ENCODE measurements at regions not wholly inside any gene's neighbourhood (a gene's known extent, or its start where the extent isn't known, plus 50 kb on each side); places are given as distances from the start of the nearest gene placed in this dataset.

DNA sequence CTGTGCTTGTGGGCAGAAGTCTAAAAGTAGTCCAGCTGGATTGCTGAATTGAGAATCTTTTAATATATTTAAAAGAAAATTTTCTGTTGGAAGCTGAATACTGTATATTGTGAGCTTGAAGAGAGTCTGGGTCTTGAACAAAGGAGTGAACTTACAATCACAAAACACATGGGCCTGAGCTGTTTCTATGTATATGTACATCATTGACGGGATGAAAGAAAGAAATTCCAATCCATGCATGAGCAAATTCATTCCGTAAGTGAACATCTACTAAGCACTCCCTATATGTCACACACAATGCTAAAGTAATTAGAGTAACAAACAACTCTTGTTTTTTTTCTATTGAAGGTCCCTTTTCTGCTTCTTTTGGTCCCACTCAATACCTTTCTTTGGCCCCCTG lies 331.0 kb downstream of the HS3ST1 start:
- no peak overlapping the region for H3K18ac ChIP-seq (ENCODE audit: extremely low read depth, low read length)
- H4K8ac ChIP-seq (ENCODE audit: extremely low read depth, insufficient read depth, low read length) = no peak overlapping the region
- no peaks in the 10 kb centered on the region for H3K36me3 ChIP-seq (ENCODE audit: control insufficient read depth in 2 of 4, insufficient read depth in 4 of 4, low read length in 3 of 4)
- H3K4me1 ChIP-seq (replicated peaks in 1 of 4; ENCODE audit: control insufficient read depth in 3 of 4, insufficient read depth in 4 of 4, low read length in 3 of 4) = no peaks in the 10 kb centered on the region
- TF ChIP-seq RFX5 (IDR thresholded peaks at IDR 0.05; ENCODE audit: borderline replicate concordance, low read depth, low read length) (no peak), POLR2A (IDR thresholded peaks at IDR 0.05; ENCODE audit: control extremely low read depth in 1 of 2, low read depth in 2 of 2, low read length in 2 of 2) (no peak), SP2 (IDR thresholded peaks at IDR 0.05; ENCODE audit: low read length) (no peak), CTBP2 (IDR thresholded peaks at IDR 0.05; ENCODE audit: borderline replicate concordance, insufficient read depth, insufficient read length, low read length) (no peak), RNF2 (IDR thresholded peaks at IDR 0.05; ENCODE audit: borderline replicate concordance, low read depth, low read length, missing control alignments, poor library complexity, severe bottlenecking) (no peak)
- no peak overlapping the region for H3K56ac ChIP-seq (replicated peaks; ENCODE audit: insufficient read length, low read depth, low read length)
- FAIRE-seq (no peak), DNase-seq (ENCODE audit: low read depth in 1 of 2, low spot score in 2 of 2) (no peak)
- no peak overlapping the region for H4K91ac ChIP-seq (replicated peaks; ENCODE audit: insufficient read length, low read length)
- no peak overlapping the region for H3K23ac ChIP-seq (ENCODE audit: insufficient read length)
- no peak overlapping the region for H2AK5ac ChIP-seq (ENCODE audit: low read depth, low read length)
- H2BK120ac ChIP-seq (replicated peaks; ENCODE audit: low read depth, low read length) = no peak overlapping the region
- no peak overlapping the region for H2BK5ac ChIP-seq (ENCODE audit: low read depth, low read length)
- H3K27ac ChIP-seq (ENCODE audit: low read depth, low read length) = no peak overlapping the region
- H3K79me1 ChIP-seq (ENCODE audit: low read depth, low read length) = no peaks in the 10 kb centered on the region
- H2AFZ ChIP-seq (ENCODE audit: low read length) = no peak overlapping the region
- no peak overlapping the region for H3K9ac ChIP-seq (replicated peaks in 1 of 4; ENCODE audit: extremely low read depth in 1 of 4, low read depth in 3 of 4, low read length in 3 of 4)
- H3K4ac ChIP-seq (replicated peaks; ENCODE audit: insufficient read length, low read depth, low read length) = no peak overlapping the region
- no peak overlapping the region for H3K4me3 ChIP-seq (ENCODE audit: extremely low read depth in 1 of 4, insufficient read depth in 2 of 4, low read depth in 3 of 4, low read length in 4 of 4)
- H3K27me3 ChIP-seq (replicated peaks in 1 of 4; ENCODE audit: control insufficient read depth in 3 of 4, extremely low read depth in 1 of 4, insufficient read depth in 3 of 4, low read length in 3 of 4) = no peaks in the 10 kb centered on the region
- H2BK20ac ChIP-seq (ENCODE audit: low read length) = no peak overlapping the region
- no peaks in the 10 kb centered on the region for H3K9me3 ChIP-seq (ENCODE audit: insufficient read depth in 2 of 2, low read depth in 1 of 2, low read length in 1 of 2)
- H3K4me2 ChIP-seq (ENCODE audit: insufficient read depth in 1 of 2, low read depth in 2 of 2, low read length in 2 of 2) = no peak overlapping the region
- H3K23me2 ChIP-seq (ENCODE audit: low read depth, low read length) = no peaks in the 10 kb centered on the region
- WGBS, 2 experiments (ENCODE audit: extremely low coverage in 1 of 2, insufficient coverage in 1 of 2, insufficient read length in 1 of 2, insufficient replicate concordance in 2 of 2, low coverage in 1 of 2, low lambda C conversion rate in 2 of 2, missing lambda C conversion rate in 1 of 2) = 94% methylated on average over 2 of the region's 2 CpGs; no CpG with 5 or more reads in 1 of the 2 experiments
- no peaks in the 10 kb centered on the region for H4K20me1 ChIP-seq (replicated peaks in 1 of 2; ENCODE audit: control insufficient read depth in 1 of 2, insufficient read depth in 2 of 2, low read length in 2 of 2)
- no peak overlapping the region for H3K14ac ChIP-seq (ENCODE audit: insufficient read length)
- H2BK12ac ChIP-seq (ENCODE audit: low read depth, low read length) = no peak overlapping the region
- no peak overlapping the region for H4K5ac ChIP-seq (ENCODE audit: insufficient read length, low read depth, low read length)
- POLR2A ChIA-PET (ENCODE audit: partially characterized antibody) = no interaction called here
- no peaks in the 10 kb centered on the region for H3K79me2 ChIP-seq (ENCODE audit: control insufficient read depth in 1 of 2, insufficient read depth in 2 of 2, low read length in 2 of 2)
- no peak overlapping the region for H2BK15ac ChIP-seq (ENCODE audit: low read length)
- CTCF ChIA-PET (ENCODE audit: partially characterized antibody) = interaction anchor here (0.8 to 1.8 kb wide), 2 partner anchors 14 to 23 kb away, joined by 3 to 4 read pairs; no protein-coding TSS in a partner anchor

Data from H1 (cell line).